ENCODE measurements at regions not wholly inside any gene's neighbourhood (a gene's known extent, or its start where the extent isn't known, plus 50 kb on each side); places are given as distances from the start of the nearest gene placed in this dataset.

GRCh38 chr3:137820366-137820765 lies 56.3 kb downstream of the SOX14 start:
- Histone ChIP-seq H3K4me3 (ENCODE audit: low read length in 2 of 2) (peak overlapping the region in 1 of 2 donors; percentile 55), H2BK12ac (ENCODE audit: low read length) (no peak overlapping the region), H3K14ac (ENCODE audit: low read length) (no peak overlapping the region), H3K4me1 (ENCODE audit: control insufficient read depth in 2 of 2, insufficient read depth in 1 of 2, low read depth in 1 of 2, low read length in 2 of 2) (no peaks in the 10 kb centered on the region), H3K27me3 (ENCODE audit: control insufficient read depth in 3 of 3, insufficient read depth in 3 of 3, low read depth in 1 of 3, low read length in 3 of 3) (no peaks in the 10 kb centered on the region), H4K91ac (ENCODE audit: low read depth, low read length, poor library complexity) (no peak overlapping the region), H3K4ac (ENCODE audit: low read length) (no peak overlapping the region), H2AFZ (ENCODE audit: low read length) (no peak overlapping the region), H3K18ac (ENCODE audit: low read length) (peak overlapping the region; percentile 28), H3K23ac (ENCODE audit: low read depth, low read length, poor library complexity) (no peak overlapping the region), H3K4me2 (ENCODE audit: insufficient read depth, low read length, poor library complexity, severe bottlenecking) (no peak overlapping the region), H3K36me3 (replicated peaks in 1 of 2; ENCODE audit: control insufficient read depth in 2 of 2, insufficient read depth in 2 of 2, low read length in 2 of 2) (no peaks in the 10 kb centered on the region), H4K8ac (ENCODE audit: low read depth, low read length) (no peak overlapping the region), H3K79me1 (ENCODE audit: low read depth, low read length) (no peaks in the 10 kb centered on the region), H2AK5ac (ENCODE audit: low read depth, low read length) (peak overlapping the region; percentile 56), H3K27ac (replicated peaks; ENCODE audit: low read length) (no peak overlapping the region), H2BK5ac (ENCODE audit: low read length) (no peak overlapping the region), H3K9me3 (replicated peaks in 1 of 2; ENCODE audit: control insufficient read depth in 2 of 2, insufficient read depth in 1 of 2, low read depth in 1 of 2, low read length in 2 of 2) (no peaks in the 10 kb centered on the region), H3K9ac (ENCODE audit: low read depth, low read length, poor library complexity) (no peak overlapping the region), H2BK120ac (ENCODE audit: low read depth, low read length) (no peak overlapping the region), H2BK15ac (ENCODE audit: low read length) (no peak overlapping the region)
- WGBS, 2 donors (ENCODE audit: extremely low coverage in 2 of 2, insufficient read length in 2 of 2, insufficient replicate concordance in 1 of 2), result no CpG with 5 or more reads among the region's 3 CpGs
- no peak for DNase-seq (ENCODE audit: low spot score)

- no peak overlapping the region for H2BK5ac ChIP-seq (ENCODE audit: low read length)
- no peak overlapping the region for H3K18ac ChIP-seq (ENCODE audit: low read length)
- no CpG with 5 or more reads among the region's 1 CpG for WGBS, 2 donors (ENCODE audit: extremely low coverage in 2 of 2, insufficient read length in 2 of 2, insufficient replicate concordance in 1 of 2)
- H3K27me3 ChIP-seq (ENCODE audit: control insufficient read depth in 3 of 3, insufficient read depth in 3 of 3, low read depth in 1 of 3, low read length in 3 of 3), result no peaks in the 10 kb centered on the region
- no peak overlapping the region for H2AK5ac ChIP-seq (ENCODE audit: low read depth, low read length)
- no peak overlapping the region for H4K8ac ChIP-seq (ENCODE audit: low read depth, low read length)
- no peak overlapping the region for H3K9ac ChIP-seq (ENCODE audit: low read depth, low read length, poor library complexity)
- no peak overlapping the region for H2BK15ac ChIP-seq (ENCODE audit: low read length)
- no peak overlapping the region for H2BK120ac ChIP-seq (ENCODE audit: low read depth, low read length)
- no peak overlapping the region for H3K4me3 ChIP-seq (ENCODE audit: low read length in 2 of 2)
- no peaks in the 10 kb centered on the region for H3K36me3 ChIP-seq (replicated peaks in 1 of 2; ENCODE audit: control insufficient read depth in 2 of 2, insufficient read depth in 2 of 2, low read length in 2 of 2)
- no peak overlapping the region for H4K91ac ChIP-seq (ENCODE audit: low read depth, low read length, poor library complexity)
- H2BK12ac ChIP-seq (ENCODE audit: low read length), result no peak overlapping the region
- H3K27ac ChIP-seq (replicated peaks; ENCODE audit: low read length), result no peak overlapping the region
- no peak overlapping the region for H3K14ac ChIP-seq (ENCODE audit: low read length)
- H3K79me1 ChIP-seq (ENCODE audit: low read depth, low read length), result no peaks in the 10 kb centered on the region
- no peak overlapping the region for H3K23ac ChIP-seq (ENCODE audit: low read depth, low read length, poor library complexity)
- H3K4me1 ChIP-seq (ENCODE audit: control insufficient read depth in 2 of 2, insufficient read depth in 1 of 2, low read depth in 1 of 2, low read length in 2 of 2), result peaks cover 0 to 11% of the 10 kb centered on the region in 2 donors
- H3K4me2 ChIP-seq (ENCODE audit: insufficient read depth, low read length, poor library complexity, severe bottlenecking), result no peak overlapping the region
- no peak overlapping the region for H2AFZ ChIP-seq (ENCODE audit: low read length)
- no peak overlapping the region for H3K4ac ChIP-seq (ENCODE audit: low read length)
- H3K9me3 ChIP-seq (replicated peaks in 1 of 2; ENCODE audit: control insufficient read depth in 2 of 2, insufficient read depth in 1 of 2, low read depth in 1 of 2, low read length in 2 of 2), result peaks cover 0 to 3% of the 10 kb centered on the region in 2 donors
- DNase-seq (ENCODE audit: low spot score), result no peak
These were observed 71.0 kb downstream of the SOX14 start for GRCh38 chr3:137835096-137835495.

GRCh38 chr3:137845194-137845593 lies 81.1 kb downstream of the SOX14 start:
- no peaks in the 10 kb centered on the region for H3K36me3 ChIP-seq (replicated peaks in 1 of 2; ENCODE audit: control insufficient read depth in 2 of 2, insufficient read depth in 2 of 2, low read length in 2 of 2)
- H3K79me1 ChIP-seq (ENCODE audit: low read depth, low read length), result no peaks in the 10 kb centered on the region
- no peak overlapping the region for H3K4me3 ChIP-seq (ENCODE audit: low read length in 2 of 2)
- WGBS, 2 donors (ENCODE audit: extremely low coverage in 2 of 2, insufficient read length in 2 of 2, insufficient replicate concordance in 1 of 2), result no CpG with 5 or more reads among the region's 4 CpGs
- H2AK5ac ChIP-seq (ENCODE audit: low read depth, low read length), result no peak overlapping the region
- no peak overlapping the region for H4K91ac ChIP-seq (ENCODE audit: low read depth, low read length, poor library complexity)
- H3K27me3 ChIP-seq (ENCODE audit: control insufficient read depth in 3 of 3, insufficient read depth in 3 of 3, low read depth in 1 of 3, low read length in 3 of 3), result peaks cover 0 to 9% (median 0%) of the 10 kb centered on the region in 3 experiments
- H3K18ac ChIP-seq (ENCODE audit: low read length), result no peak overlapping the region
- no peak overlapping the region for H2BK120ac ChIP-seq (ENCODE audit: low read depth, low read length)
- no peak overlapping the region for H2BK15ac ChIP-seq (ENCODE audit: low read length)
- H2AFZ ChIP-seq (ENCODE audit: low read length), result no peak overlapping the region
- H3K9ac ChIP-seq (ENCODE audit: low read depth, low read length, poor library complexity), result no peak overlapping the region
- H3K4ac ChIP-seq (ENCODE audit: low read length), result no peak overlapping the region
- no peak overlapping the region for H3K27ac ChIP-seq (replicated peaks; ENCODE audit: low read length)
- H3K23ac ChIP-seq (ENCODE audit: low read depth, low read length, poor library complexity), result no peak overlapping the region
- H3K4me2 ChIP-seq (ENCODE audit: insufficient read depth, low read length, poor library complexity, severe bottlenecking), result no peak overlapping the region
- no peak for DNase-seq (ENCODE audit: low spot score)
- H3K4me1 ChIP-seq (ENCODE audit: control insufficient read depth in 2 of 2, insufficient read depth in 1 of 2, low read depth in 1 of 2, low read length in 2 of 2), result peaks cover 0 to 14% of the 10 kb centered on the region in 2 donors
- H3K9me3 ChIP-seq (replicated peaks in 1 of 2; ENCODE audit: control insufficient read depth in 2 of 2, insufficient read depth in 1 of 2, low read depth in 1 of 2, low read length in 2 of 2), result no peaks in the 10 kb centered on the region
- no peak overlapping the region for H2BK12ac ChIP-seq (ENCODE audit: low read length)
- H2BK5ac ChIP-seq (ENCODE audit: low read length), result no peak overlapping the region
- H3K14ac ChIP-seq (ENCODE audit: low read length), result no peak overlapping the region
- no peak overlapping the region for H4K8ac ChIP-seq (ENCODE audit: low read depth, low read length)

- Histone ChIP-seq H2BK5ac (ENCODE audit: low read length) (no peak overlapping the region), H3K4me2 (ENCODE audit: insufficient read depth, low read length, poor library complexity, severe bottlenecking) (no peak overlapping the region), H3K14ac (ENCODE audit: low read length) (no peak overlapping the region), H2BK12ac (ENCODE audit: low read length) (no peak overlapping the region), H2AK5ac (ENCODE audit: low read depth, low read length) (no peak overlapping the region), H2AFZ (ENCODE audit: low read length) (no peak overlapping the region), H2BK120ac (ENCODE audit: low read depth, low read length) (no peak overlapping the region), H3K27me3 (ENCODE audit: control insufficient read depth in 3 of 3, insufficient read depth in 3 of 3, low read depth in 1 of 3, low read length in 3 of 3) (peaks cover 0 to 10% (median 0%) of the 10 kb centered on the region in 3 experiments), H3K4me3 (ENCODE audit: low read length in 2 of 2) (no peak overlapping the region), H3K79me1 (ENCODE audit: low read depth, low read length) (no peaks in the 10 kb centered on the region), H3K18ac (ENCODE audit: low read length) (no peak overlapping the region), H2BK15ac (ENCODE audit: low read length) (no peak overlapping the region), H3K4ac (ENCODE audit: low read length) (no peak overlapping the region), H4K8ac (ENCODE audit: low read depth, low read length) (no peak overlapping the region), H3K9ac (ENCODE audit: low read depth, low read length, poor library complexity) (no peak overlapping the region), H3K4me1 (ENCODE audit: control insufficient read depth in 2 of 2, insufficient read depth in 1 of 2, low read depth in 1 of 2, low read length in 2 of 2) (peaks cover 0 to 14% of the 10 kb centered on the region in 2 donors), H3K23ac (ENCODE audit: low read depth, low read length, poor library complexity) (no peak overlapping the region), H3K27ac (replicated peaks; ENCODE audit: low read length) (no peak overlapping the region), H3K36me3 (replicated peaks in 1 of 2; ENCODE audit: control insufficient read depth in 2 of 2, insufficient read depth in 2 of 2, low read length in 2 of 2) (no peaks in the 10 kb centered on the region), H4K91ac (ENCODE audit: low read depth, low read length, poor library complexity) (no peak overlapping the region), H3K9me3 (replicated peaks in 1 of 2; ENCODE audit: control insufficient read depth in 2 of 2, insufficient read depth in 1 of 2, low read depth in 1 of 2, low read length in 2 of 2) (no peaks in the 10 kb centered on the region)
- no peak for DNase-seq (ENCODE audit: low spot score)
- WGBS, 2 donors (ENCODE audit: extremely low coverage in 2 of 2, insufficient read length in 2 of 2, insufficient replicate concordance in 1 of 2), result no CpG with 5 or more reads among the region's 3 CpGs
These were observed 81.6 kb downstream of the SOX14 start for GRCh38 chr3:137845666-137846065.

Measured in neuronal stem cell (in vitro differentiated cells).